Calu3 (cell line): ENCODE measurements at regions not wholly inside any gene's neighbourhood (a gene's known extent, or its start where the extent isn't known, plus 50 kb on each side); places are given as distances from the start of the nearest gene placed in this dataset.
"Not testable (repeated sequence)": the region's sequence is repeated elsewhere in the genome, so short reads cannot be mapped to it uniquely, and the experiment has no call there.

Experiments used
- BruUV-seq: library from RNA; stranded (reverse); fragments of 400-500 nt; replicated peaks from 2 replicates; lab custom pipeline; 2021; lab: Mats Ljungman, UMichigan
- CTCF ChIA-PET: fragments of 300-600 bp; sonication (Branson Sonifier 250); formaldehyde crosslinking; loops from one replicate; lab custom pipeline; 2022; ENCODE audit warnings: antibody characterized with exemption; lab: Charles Lee
- DNase-seq: peaks from one replicate; pipeline ENCODE4 v3.0.0; 2022
- H3K27ac Mint-ChIP-seq: one replicate; pipeline ENCODE4 v1.8.0; 2022; ENCODE audit warnings: mixed read lengths; ENCODE audit not compliant: unreplicated experiment
- H3K27me3 Mint-ChIP-seq: one replicate; pipeline ENCODE4 v1.8.0; 2022; ENCODE audit warnings: mixed read lengths; ENCODE audit not compliant: unreplicated experiment
- H3K36me3 Mint-ChIP-seq: one replicate; pipeline ENCODE4 v1.8.0; 2022; ENCODE audit warnings: mild to moderate bottlenecking, moderate library complexity, mixed read lengths; ENCODE audit not compliant: insufficient read depth, unreplicated experiment
- H3K4me1 Mint-ChIP-seq: one replicate; pipeline ENCODE4 v1.8.0; 2022; ENCODE audit warnings: mild to moderate bottlenecking, low read depth, mixed read lengths; ENCODE audit not compliant: unreplicated experiment
- H3K4me3 Mint-ChIP-seq: one replicate; pipeline ENCODE4 v1.8.0; 2022; ENCODE audit warnings: mild to moderate bottlenecking, low read depth, moderate library complexity, mixed read lengths; ENCODE audit not compliant: unreplicated experiment
- H3K9me3 Mint-ChIP-seq: one replicate; pipeline ENCODE4 v1.8.0; 2022; ENCODE audit warnings: low read depth, mixed read lengths; ENCODE audit not compliant: unreplicated experiment
- intact Hi-C: fragments of 100-400 bp; cut with micrococcal nuclease; formaldehyde crosslinking; loops from one replicate; pipeline ENCODE4 v1.10.0; 2022; ENCODE audit not compliant: unreplicated experiment
- TF ChIP-seq, protein P1 (sequence below): fragments of 200-600 bp; IDR thresholded peaks from one replicate; pipeline ENCODE4 v1.8.0; 2022; ENCODE audit warnings: antibody characterized with exemption; ENCODE audit not compliant: unreplicated experiment

GRCh38 chr13:44051918-44052675 is 172.4 kb downstream of the LACC1 start:
- Mint-ChIP-seq H3K9me3 (no peaks in the 10 kb centered on the region), H3K27me3 (peaks cover 5% of the 10 kb centered on the region), H3K27ac (no peak overlapping the region), H3K4me3 (no peak overlapping the region), H3K36me3 (no peaks in the 10 kb centered on the region), H3K4me1 (peaks cover 13% of the 10 kb centered on the region)
- no peak for DNase-seq
- CTCF ChIA-PET = interaction anchor here (0.5 kb wide), 1 partner anchor 383 kb away, joined by 5 read pairs; no protein-coding TSS in a partner anchor
- intact Hi-C loops = no loop called here
- BruUV-seq = no TSS peak
- TF ChIP-seq, protein P1, sequence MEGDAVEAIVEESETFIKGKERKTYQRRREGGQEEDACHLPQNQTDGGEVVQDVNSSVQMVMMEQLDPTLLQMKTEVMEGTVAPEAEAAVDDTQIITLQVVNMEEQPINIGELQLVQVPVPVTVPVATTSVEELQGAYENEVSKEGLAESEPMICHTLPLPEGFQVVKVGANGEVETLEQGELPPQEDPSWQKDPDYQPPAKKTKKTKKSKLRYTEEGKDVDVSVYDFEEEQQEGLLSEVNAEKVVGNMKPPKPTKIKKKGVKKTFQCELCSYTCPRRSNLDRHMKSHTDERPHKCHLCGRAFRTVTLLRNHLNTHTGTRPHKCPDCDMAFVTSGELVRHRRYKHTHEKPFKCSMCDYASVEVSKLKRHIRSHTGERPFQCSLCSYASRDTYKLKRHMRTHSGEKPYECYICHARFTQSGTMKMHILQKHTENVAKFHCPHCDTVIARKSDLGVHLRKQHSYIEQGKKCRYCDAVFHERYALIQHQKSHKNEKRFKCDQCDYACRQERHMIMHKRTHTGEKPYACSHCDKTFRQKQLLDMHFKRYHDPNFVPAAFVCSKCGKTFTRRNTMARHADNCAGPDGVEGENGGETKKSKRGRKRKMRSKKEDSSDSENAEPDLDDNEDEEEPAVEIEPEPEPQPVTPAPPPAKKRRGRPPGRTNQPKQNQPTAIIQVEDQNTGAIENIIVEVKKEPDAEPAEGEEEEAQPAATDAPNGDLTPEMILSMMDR = no peak

DNA sequence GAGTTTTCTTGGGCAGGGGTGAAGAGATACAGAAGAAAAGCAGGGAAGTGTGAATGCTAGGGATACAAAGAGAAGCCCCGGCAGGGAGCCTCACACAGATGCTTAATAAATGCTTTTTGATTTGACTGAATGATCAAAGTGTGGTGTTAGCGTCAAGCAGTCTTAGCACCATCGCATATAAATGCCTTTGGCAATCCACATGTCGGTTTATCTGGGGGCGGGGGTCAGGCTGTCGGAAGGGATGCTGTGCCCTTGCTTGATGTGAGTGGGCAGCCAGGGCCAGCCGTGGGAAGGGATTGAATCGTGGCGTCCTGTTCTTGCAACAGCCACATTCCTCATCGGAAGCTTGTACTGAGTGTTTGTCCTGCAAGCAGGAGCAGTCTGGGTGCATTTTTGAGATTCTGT is 173.1 kb downstream of the LACC1 start:
- DNase-seq = no peak
- Mint-ChIP-seq H3K9me3 (no peaks in the 10 kb centered on the region), H3K27me3 (no peaks in the 10 kb centered on the region), H3K27ac (no peak overlapping the region), H3K36me3 (no peaks in the 10 kb centered on the region), H3K4me1 (peaks cover 13% of the 10 kb centered on the region), H3K4me3 (no peak overlapping the region)
- CTCF ChIA-PET = no interaction called here
- BruUV-seq = no TSS peak
- intact Hi-C loops = no loop called here
- TF ChIP-seq, protein P1 = no peak

- no peaks in the 10 kb centered on the region for H3K27me3 Mint-ChIP-seq
- H3K4me1 Mint-ChIP-seq = peaks cover 13% of the 10 kb centered on the region
- H3K9me3 Mint-ChIP-seq = no peaks in the 10 kb centered on the region
- no peak overlapping the region for H3K27ac Mint-ChIP-seq
- TF ChIP-seq, protein P1 = no peak
- H3K4me3 Mint-ChIP-seq = no peak overlapping the region
- CTCF ChIA-PET = no interaction called here
- intact Hi-C loops = no loop called here
- DNase-seq = no peak
- BruUV-seq = no TSS peak
- no peaks in the 10 kb centered on the region for H3K36me3 Mint-ChIP-seq
Measured at GRCh38 chr13:44053208-44053607, 173.5 kb downstream of the LACC1 start.

DNA sequence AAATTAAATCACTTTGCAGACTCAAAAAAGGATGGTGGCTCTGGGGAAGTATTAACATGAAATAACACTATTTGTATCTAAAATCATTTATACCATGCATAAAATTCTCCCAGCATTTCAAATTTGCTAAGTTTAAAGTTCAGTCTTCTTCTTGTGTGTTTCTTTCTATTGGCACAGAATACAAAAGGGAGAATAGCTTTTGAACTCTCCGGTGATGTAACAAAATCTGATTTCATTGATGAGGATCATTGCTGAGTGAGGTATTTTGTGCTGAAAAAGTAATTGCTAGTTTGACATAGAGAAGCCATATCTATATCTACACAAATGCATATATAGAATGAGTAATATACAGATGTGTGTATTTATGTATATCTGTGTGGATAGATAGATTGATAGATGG is 174.8 kb downstream of the LACC1 start:
- Mint-ChIP-seq H3K27ac (no peak overlapping the region), H3K36me3 (no peaks in the 10 kb centered on the region), H3K4me1 (peaks cover 13% of the 10 kb centered on the region), H3K9me3 (no peaks in the 10 kb centered on the region), H3K4me3 (no peak overlapping the region), H3K27me3 (no peaks in the 10 kb centered on the region)
- no TSS peak for BruUV-seq
- CTCF ChIA-PET = no interaction called here
- TF ChIP-seq, protein P1 = no peak
- intact Hi-C loops = no loop called here
- DNase-seq = no peak

GRCh38 chr13:44055681-44056080 is 176.0 kb downstream of the LACC1 start:
- H3K36me3 Mint-ChIP-seq, H3K9me3 Mint-ChIP-seq, BruUV-seq, DNase-seq, intact Hi-C loops, H3K27me3 Mint-ChIP-seq, CTCF ChIA-PET: not testable (repeated sequence)
- Mint-ChIP-seq H3K27ac (peak overlapping the region; percentile 48), H3K4me3 (peak overlapping the region; percentile 16), H3K4me1 (peaks cover 13% of the 10 kb centered on the region)
